Adrenal gland (tissue), 5 donors: ENCODE measurements at regions not wholly inside any gene's neighbourhood (a gene's known extent, or its start where the extent isn't known, plus 50 kb on each side); places are given as distances from the start of the nearest gene placed in this dataset.

Experiments
- CTCF ChIP-seq, 6 experiments: fragments of 450-650 bp in 4 of 6; fragments of 200-600 bp in 2 of 6; sonication (generic) in 1 of 6; IDR thresholded peaks; 1 replicate in 5 of 6; 2 replicates in 1 of 6; pipeline versions ENCODE4 v1.5.1 to v1.8.0; 2016 to 2021; ENCODE audit warnings: antibody characterized with exemption in 6 of 6, mild to moderate bottlenecking in 2 of 6, moderate library complexity in 1 of 6
- POLR2A ChIP-seq, 2 donors: fragments of 450-650 bp; IDR thresholded peaks; one replicate each; pipeline ENCODE4 v1.6.1; 2017; ENCODE audit warnings: antibody characterized with exemption in 2 of 2, mild to moderate bottlenecking in 2 of 2, moderate library complexity in 1 of 2
- donor health status: DM: no; HTN: no; CAD: no.

GRCh38 chr10:2891073-2891769, 176.1 kb upstream of the PFKP start:
- no peak for TF ChIP-seq CTCF (IDR thresholded peaks at IDR 0.05)
- TF ChIP-seq POLR2A (IDR thresholded peaks at IDR 0.05), result no peak
